Ovary (tissue), 3 donors: ENCODE measurements at regions not wholly inside any gene's neighbourhood (a gene's known extent, or its start where the extent isn't known, plus 50 kb on each side); places are given as distances from the start of the nearest gene placed in this dataset.

Experiments used
- EP300 ChIP-seq: sonication (generic); formaldehyde crosslinking; IDR thresholded peaks from one replicate; pipeline ENCODE4 v1.6.1; 2017; ENCODE audit warnings: antibody characterized with exemption
- POLR2A ChIP-seq: fragments of 450-650 bp; IDR thresholded peaks from one replicate; pipeline ENCODE4 v1.6.1; 2017; ENCODE audit warnings: antibody characterized with exemption, mild to moderate bottlenecking, moderate library complexity
- TF ChIP-seq, protein P1 (sequence below), 3 donors: fragments of 450-650 bp in 2 of 3; fragments of 200-600 bp in 1 of 3; IDR thresholded peaks; one replicate each; pipeline versions ENCODE4 v1.5.1 to v1.8.0; 2016 to 2022; ENCODE audit warnings: antibody characterized with exemption in 3 of 3, mild to moderate bottlenecking in 1 of 3
- donor health status: DM: no; HTN: no; CAD: no.

DNA sequence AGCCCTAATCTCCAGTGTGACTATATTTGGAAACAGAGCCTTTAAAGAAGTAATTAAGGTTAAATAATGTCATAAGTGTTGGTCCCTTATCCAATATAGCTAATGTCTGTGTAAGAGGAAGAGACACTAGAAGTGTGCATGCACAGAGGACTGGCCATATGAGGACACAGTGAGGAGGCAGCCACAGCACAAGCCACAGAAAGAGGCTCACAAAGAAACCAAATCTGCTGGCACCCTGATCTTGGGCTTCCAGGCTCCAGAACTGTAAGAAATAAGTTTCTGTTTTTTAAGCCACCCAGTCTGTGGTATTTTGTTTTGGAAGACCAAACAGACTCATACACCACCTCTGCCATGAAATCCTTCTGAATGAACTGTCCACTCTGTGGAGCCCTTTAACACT is 186.4 kb upstream of the SLC39A10 start:
- TF ChIP-seq, protein P1, sequence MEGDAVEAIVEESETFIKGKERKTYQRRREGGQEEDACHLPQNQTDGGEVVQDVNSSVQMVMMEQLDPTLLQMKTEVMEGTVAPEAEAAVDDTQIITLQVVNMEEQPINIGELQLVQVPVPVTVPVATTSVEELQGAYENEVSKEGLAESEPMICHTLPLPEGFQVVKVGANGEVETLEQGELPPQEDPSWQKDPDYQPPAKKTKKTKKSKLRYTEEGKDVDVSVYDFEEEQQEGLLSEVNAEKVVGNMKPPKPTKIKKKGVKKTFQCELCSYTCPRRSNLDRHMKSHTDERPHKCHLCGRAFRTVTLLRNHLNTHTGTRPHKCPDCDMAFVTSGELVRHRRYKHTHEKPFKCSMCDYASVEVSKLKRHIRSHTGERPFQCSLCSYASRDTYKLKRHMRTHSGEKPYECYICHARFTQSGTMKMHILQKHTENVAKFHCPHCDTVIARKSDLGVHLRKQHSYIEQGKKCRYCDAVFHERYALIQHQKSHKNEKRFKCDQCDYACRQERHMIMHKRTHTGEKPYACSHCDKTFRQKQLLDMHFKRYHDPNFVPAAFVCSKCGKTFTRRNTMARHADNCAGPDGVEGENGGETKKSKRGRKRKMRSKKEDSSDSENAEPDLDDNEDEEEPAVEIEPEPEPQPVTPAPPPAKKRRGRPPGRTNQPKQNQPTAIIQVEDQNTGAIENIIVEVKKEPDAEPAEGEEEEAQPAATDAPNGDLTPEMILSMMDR (IDR thresholded peaks at IDR 0.05): no peak
- TF ChIP-seq POLR2A (no peak), EP300 (no peak)
